Upper lobe of left lung (tissue), 4 donors: ENCODE measurements at regions not wholly inside any gene's neighbourhood (a gene's known extent, or its start where the extent isn't known, plus 50 kb on each side); places are given as distances from the start of the nearest gene placed in this dataset.

Experiments
- CTCF ChIP-seq, 6 experiments: fragments of 450-650 bp in 4 of 6; fragments of 200-600 bp in 2 of 6; sonication (generic) in 2 of 6; IDR thresholded peaks; one replicate each; pipeline ENCODE4 v1.5.1; 2016 to 2019; ENCODE audit warnings: antibody characterized with exemption in 6 of 6
- POLR2A ChIP-seq, 4 donors: fragments of 450-650 bp; IDR thresholded peaks; one replicate each; pipeline ENCODE4 v1.5.1; 2016 to 2017; ENCODE audit warnings: antibody characterized with exemption in 4 of 4, mild to moderate bottlenecking in 2 of 4
- POLR2AphosphoS5 ChIP-seq, 2 donors: sonication (generic); formaldehyde crosslinking; IDR thresholded peaks; one replicate each; pipeline ENCODE4 v1.5.1; 2017; ENCODE audit warnings: antibody characterized with exemption in 2 of 2

GRCh38 chr9:16132513-16132912 lies 579.7 kb downstream of the CCDC171 start:
- TF ChIP-seq CTCF (IDR thresholded peaks at IDR 0.05) (no peak), POLR2A (IDR thresholded peaks at IDR 0.05) (no peak), POLR2AphosphoS5 (IDR thresholded peaks at IDR 0.05) (no peak)
